Medulla oblongata (tissue), 1 donor: ENCODE measurements at regions not wholly inside any gene's neighbourhood (a gene's known extent, or its start where the extent isn't known, plus 50 kb on each side); places are given as distances from the start of the nearest gene placed in this dataset.
A peak's percentile ranks its signal among the peaks of the same experiment; 100 is the strongest.
"Not testable (repeated sequence)": the region's sequence is repeated elsewhere in the genome, so short reads cannot be mapped to it uniquely, and the experiment has no call there.

ENCODE experiments used
- DNase-seq: peaks from one replicate; pipeline ENCODE4 v3.0.0-alpha.2; 2015; ENCODE audit errors: extremely low spot score

DNA sequence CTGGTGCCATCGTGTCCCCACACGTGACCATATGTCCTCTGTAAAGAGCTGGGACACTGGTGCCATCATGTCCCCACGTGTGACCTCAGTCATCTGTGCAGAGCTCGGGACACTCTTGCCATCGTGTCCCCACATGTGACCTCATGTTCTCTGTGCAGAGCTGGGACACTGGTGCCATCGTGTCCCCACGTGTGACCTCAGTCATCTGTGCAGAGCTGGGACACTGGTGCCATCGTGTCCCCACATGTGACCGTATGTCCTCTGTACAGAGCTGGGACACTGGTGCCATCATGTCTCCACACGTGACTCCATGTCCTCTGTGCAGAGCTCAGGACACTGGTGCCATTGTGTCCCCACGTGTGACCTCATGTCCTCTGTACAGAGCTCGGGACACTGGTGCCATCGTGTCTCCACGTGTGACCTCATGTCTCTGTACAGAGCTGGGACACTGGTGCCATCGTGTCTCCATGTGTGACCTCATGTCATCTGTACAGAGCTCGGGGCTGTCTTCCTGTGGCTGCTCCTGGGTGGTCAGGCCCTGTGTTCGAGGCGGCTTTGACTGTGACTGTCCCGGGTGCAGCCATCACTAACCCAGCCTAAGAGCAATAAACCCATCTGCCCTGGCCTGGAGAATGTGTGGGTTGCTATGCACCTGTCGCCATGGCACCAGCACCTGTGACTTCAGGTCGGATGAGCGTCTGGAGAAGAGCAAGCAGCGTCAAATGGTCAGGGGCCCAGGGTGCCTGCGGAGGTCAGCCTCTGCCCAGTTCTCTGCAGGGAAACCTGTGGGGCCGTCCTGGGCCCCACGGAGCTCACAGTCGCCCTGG is 334.4 kb downstream of the ADGRD1 start:
- no peak for DNase-seq

DNA sequence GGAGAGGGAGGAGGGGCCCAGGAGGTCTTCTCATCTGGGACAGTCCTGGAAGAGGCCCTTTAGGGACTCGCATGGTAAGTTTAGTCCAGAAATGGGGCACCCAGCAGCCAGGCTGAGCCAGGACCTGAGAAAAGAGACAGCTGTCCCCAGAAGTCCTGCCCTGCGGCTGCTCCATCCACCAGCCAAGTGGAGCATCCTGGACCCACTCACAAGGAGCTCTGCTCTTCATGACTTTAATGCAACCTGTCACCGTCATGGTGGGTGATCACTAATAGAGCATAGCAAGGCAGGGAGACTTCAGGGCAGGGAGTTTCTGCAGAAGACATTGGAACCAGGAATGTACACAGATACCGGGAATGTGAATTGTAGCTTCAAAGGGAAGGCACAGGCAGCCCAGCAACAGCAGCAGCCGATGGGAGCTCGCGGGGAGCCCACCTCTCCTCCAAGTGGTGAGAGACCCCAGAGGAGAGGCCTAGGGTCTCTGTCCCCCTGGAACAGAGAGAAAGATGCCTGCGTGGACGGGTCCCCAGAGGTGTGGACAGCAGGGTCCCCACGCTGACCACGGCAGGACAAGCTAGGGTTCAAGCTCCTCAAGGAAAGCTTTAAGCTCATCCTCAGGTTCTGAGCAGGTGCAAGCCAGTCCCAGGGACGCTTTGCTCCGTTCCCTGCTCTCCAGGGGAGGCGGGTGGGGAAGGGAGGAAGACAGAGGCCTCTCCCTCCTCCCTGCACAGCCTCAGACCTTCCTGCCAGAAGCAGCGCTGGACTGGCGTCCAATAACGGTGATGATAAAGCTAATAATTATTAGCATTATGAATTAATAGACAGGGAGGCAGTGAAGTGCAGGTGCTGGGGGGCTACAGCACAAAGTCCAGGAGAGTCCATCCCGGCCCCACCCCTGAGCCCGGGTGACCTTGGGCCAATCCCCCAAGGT is 335.3 kb downstream of the ADGRD1 start:
- DNase-seq = not testable (repeated sequence)

DNA sequence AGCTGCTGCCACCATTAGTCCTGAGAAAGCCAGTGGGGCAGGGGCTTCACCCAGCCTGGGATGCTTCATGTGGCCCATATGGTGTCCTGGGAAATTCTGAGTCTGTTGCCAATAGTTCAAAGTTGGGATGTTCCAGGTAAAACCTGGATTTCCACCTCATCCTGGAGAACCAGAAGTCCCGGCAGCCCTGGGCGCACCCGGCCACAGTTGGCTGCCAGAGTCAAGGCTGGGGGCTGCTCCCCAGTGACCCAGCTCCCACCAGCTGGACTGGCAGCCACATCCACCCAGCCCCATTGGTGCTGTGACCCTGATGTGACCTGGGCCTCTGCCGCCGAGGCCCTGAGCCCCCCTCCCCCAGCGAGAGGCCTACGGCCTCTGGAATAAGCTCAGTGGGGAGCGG is 336.1 kb downstream of the ADGRD1 start:
- not testable (repeated sequence) for DNase-seq

DNA sequence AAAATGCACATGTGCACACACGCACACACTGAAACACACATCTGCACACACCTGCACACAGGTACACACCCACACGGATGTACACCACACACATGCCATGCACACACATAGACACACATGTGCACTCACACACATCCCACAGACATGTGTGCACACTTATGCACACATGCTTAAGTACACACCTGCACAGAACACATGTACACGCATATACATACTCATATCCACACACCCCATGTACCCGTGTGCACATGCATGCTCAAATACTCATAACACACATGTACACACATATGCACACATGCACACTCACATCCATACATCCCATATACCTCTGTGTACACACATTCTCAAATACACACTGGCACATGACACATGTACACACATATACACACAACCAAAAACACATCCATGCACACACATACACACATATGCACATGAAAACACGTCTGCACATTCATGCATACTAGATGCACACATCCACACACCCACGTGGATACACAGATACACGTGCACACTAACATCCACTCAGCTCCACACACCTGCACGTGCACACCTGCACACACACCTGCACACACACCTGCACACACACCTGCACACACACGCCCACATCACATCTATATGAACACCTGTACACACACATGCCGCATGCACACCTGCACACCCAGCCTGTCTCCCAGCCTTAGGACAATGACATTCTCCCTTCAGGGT is 336.7 kb downstream of the ADGRD1 start:
- no peak for DNase-seq

DNA sequence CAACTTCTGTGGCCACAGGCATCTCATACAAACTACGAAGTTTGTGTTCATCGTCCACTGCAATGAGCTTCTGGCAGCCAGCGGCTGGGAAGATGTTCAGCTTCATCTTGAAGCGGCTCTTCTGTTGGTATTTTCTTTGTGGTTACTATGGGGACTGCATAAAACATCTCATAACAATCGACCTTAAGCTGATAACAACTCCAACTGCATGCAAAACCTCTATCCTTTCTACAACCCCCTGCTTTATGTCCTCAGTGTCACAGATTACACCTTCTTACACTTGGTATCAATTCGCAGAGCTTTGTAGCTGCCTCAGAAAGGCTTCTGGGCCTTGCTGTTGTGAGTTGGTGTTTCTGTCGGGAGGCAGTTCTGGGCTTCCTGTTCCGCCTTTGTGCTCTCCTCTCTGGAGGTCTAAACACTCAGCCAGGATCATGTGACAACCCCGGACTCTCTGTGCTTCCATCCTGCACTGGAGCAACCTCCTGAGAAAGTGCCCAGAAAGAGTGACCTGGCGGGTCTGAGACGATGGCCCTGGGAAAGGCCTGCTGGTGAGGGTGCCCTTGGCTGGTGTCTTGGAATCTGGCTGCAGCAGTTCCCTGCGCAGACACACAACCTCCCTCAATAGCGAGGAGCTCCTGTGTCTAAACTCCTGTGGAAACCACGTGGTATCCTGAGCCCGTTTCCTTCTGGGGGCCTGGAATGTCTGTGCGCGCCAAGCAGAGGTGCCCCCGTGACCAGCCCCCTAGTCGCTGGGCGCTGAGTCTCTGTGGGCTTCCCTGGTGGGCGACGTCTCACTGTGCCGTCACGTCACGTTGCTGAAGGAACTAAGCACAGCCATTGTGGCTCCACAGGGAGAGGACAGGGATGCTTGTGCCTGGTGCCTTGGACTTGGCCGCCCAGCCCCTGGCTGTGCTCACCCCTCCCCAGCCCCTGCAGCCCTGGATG is 339.6 kb downstream of the ADGRD1 start:
- peak; percentile 21 for DNase-seq

DNA sequence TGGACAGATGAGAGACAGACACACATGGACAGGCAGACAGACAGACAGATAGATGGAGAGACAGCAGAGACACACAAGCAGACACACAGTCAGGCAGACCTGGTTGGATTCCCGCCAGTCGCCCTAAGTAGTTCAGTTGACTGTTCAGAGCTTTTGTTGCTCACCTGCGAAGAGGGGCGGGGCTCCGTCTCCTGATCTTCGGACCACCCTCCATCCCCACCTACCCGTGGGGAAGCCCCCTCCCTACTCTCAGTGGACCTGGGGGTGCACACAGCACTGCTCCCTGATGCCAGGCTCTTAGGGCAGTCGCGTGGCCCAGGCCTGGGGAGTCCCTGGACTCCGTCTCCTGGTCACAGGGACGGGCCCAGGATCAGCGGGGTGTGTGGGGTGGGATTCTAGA is 341.0 kb downstream of the ADGRD1 start:
- DNase-seq = not testable (repeated sequence)

DNA sequence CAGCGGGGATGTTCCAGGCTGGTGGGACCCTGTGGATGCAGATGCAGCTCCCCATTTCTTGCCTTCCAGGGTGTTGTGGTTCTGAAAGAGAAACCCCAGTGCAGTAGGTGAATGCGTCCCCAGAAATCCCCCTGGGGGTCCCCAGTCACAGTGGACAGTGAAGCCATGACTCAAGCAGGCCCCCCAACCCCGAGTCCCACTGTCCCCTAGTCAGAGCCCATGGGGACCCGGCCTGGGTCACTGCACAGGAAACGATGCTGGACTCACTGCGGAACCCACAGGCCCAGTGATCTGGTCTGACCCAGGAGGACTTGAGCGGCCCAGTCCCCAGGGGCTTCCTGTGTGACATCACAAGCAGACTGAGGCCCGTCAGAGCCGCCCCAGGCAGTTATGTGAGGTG is 341.4 kb downstream of the ADGRD1 start:
- DNase-seq = not testable (repeated sequence)

DNA sequence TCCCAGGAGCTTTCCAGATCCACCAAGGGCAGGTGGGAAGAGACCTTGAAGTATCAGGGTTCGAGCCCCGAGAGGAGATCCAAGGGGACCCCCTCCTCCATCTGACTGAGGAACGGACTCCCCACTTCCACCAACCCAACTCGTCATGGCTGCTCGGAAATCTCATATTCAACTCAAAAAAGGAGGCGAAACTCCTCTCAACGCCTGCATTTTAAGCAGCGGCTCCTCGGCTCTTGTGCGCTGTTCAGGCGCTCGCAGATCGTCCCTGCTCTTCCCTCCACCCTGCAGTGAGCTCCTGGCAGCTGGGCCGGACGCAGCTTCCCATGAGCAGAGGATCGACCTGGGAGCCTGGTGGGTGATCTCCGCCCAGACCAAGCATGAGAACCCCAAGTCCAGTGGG is 341.9 kb downstream of the ADGRD1 start:
- not testable (repeated sequence) for DNase-seq

DNA sequence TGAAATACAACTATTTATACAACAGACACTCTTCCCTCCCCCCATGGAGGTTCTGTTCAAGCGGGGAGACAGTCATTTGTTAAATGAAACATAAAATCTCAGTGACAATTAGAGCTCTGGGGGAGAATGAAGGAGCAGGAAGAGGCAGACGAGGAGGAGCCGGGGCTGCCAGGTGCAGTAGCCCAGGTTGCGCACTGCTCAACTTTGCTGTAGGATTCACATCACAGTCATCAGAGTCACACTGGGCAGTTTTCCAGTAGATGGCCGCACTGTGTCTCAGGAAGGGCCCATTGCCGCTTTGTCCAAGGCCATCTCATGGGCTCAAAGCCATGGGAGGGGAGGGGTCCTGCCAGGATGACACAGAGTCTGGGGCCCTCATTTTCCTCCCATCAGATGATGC is 342.4 kb downstream of the ADGRD1 start:
- not testable (repeated sequence) for DNase-seq

DNA sequence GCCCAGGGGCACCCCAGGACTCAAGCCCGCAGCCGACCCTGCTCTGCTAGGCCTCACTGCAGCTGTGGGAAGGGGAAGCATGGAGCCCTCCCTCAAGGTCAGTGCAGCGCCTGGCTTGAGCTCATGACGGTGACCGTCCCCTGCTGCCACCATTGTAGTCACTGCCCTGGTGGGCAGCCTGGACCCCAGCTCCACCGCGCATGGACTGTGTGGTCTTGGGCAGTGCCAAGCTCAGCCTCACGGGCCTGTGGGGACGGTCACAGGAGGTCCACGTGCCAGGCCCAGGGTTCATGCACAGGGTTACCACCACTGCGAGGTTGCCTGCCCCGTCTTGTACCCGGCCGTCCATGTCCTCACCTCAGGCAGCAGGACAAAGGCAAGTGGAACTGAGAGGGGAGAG is 342.9 kb downstream of the ADGRD1 start:
- not testable (repeated sequence) for DNase-seq

DNA sequence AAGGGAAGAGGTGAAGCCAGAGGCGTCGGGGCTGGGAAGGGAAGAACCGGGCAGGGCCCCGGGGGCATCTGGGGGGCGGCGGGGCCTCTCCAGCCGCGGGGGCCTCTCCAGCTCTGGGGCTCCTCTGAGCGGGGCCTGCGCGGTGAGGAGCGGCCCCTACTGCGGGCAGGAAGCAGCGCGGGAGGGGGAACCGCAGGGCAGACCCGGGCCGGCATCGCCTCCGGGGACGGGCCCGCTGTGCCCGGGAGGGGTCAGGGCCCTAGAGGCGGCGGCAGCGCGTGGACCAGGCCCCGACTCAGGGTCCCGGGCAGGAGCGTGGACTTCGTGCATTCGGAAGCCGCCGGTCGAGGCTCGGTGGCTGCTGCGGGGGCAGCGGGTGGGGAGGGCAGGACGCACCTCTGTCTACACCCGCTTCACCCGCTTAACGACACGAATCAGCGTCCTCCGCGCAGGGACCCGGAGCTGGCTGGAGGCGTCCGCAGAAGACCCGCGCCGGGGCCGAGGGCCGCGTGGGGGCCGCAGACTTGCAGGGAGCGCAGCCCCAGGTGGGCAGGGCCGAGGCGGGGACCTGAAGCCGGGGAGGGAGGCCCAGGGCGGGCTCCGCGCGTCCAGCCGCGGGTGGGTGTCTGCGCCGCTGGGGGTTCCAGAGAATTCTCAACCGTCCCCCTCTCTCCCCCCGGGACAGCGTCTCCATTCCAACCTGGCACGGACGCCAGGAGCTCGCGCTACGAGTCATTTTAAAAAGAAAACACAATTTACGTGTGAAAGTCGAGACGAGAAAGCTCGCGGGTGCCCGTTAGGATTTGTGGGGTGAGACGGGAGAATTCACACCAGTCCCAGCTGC is 345.0 kb downstream of the ADGRD1 start:
- not testable (repeated sequence) for DNase-seq

DNA sequence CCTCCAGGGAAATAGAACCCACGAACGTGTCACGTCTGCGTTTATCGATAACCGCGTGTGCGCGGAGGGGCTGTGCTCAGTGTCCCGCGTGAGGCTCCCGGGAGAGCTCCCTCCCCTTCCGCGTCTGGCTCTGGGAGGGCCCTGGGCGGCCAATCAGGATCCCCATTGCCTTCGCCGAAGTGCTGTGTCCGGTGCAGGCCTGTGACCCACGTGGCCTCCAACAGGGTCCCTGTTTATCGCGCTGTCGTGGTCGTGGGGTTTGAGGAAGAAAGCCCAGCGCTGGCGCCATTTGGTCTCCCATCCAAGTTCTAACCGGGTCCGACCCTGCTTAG is 345.6 kb downstream of the ADGRD1 start:
- DNase-seq = not testable (repeated sequence)

DNA sequence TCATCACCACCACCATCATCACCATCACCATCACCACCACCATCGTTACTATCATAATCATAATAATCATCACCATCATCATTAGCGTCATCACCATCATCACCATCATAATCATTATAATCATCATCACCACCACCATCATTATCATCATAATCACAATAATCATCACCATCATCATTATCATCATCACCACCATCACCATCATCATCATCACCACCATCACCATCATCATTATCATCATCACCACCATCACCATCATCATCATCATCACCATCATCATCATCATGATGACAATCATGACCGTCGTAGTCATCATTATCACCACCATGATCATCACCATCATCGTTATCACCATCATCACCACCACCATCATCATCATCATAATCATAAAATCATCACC is 349.9 kb downstream of the ADGRD1 start:
- not testable (repeated sequence) for DNase-seq

DNA sequence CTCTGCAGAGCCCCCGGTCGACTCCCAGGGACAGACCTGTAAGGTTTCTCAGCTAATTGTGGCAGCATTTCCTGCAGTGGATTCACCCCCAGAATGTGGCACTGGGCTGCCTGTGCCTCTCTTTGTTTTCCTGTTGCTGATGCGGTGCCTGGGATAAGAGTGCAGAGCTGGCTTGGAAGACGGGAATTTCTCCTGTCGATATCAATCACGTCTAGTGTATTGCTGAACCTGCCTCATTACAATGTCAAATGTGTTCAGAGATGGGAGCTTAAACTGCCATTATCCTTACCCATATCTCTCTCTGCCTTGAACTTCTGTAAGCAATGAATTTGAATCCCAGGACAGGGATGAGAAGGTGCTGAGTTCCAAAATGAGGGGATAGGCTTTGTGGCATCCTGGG is 350.9 kb downstream of the ADGRD1 start:
- not testable (repeated sequence) for DNase-seq

DNA sequence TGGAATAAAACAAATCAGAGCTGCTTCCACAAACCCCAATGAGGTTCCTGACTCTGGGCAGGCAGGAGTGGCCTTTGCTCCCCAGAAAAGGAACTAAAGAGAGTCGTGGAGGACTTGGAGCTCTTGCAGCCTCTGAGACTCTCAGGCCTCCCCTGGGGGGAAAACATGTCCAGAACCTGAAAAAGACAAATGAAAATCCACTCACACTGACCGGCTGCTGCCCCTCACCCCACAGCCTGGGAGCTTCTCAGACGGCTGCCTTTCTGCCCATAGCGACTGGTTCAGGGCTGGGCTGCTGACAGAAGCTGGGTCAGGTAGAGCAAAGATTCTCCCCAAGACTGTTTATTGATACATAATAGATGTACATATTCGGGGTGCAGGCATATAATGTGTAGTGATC is 356.0 kb downstream of the ADGRD1 start:
- DNase-seq = no peak

DNA sequence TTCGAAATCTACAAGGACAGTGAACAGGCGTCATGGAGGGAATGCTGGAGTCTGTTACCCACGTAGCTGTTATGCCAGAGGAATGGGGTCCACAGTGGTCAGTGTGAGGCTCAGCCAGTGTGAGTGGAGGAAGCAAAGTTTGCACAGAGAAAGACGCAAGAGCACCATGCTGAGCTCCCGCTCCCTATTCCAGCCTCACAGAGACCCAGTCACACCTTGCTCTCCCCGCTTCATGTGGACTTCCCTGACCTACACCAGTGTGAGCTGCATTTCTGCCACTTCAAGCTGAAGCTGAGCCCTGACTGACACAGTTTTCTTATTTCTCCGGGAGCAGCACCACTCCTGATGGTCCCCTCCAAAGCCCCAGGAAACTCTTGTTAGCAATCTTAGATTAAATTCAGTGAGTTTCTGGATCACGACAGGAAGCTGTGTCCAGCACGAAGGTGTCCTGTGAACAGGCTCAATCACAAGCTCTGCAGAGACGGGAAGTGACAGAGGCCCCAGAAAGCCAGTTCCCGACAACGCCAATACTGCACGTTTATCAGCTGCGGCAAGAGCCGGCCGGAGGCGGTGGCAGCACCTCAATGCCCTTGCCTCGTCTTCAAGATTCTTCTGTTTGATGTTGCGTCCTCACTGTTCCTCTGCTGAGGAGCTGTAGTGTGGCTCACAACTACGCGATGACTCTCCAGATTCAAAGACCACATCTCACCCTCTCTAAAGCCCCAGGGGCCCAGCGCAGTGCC is 356.7 kb downstream of the ADGRD1 start:
- DNase-seq = not testable (repeated sequence)

DNA sequence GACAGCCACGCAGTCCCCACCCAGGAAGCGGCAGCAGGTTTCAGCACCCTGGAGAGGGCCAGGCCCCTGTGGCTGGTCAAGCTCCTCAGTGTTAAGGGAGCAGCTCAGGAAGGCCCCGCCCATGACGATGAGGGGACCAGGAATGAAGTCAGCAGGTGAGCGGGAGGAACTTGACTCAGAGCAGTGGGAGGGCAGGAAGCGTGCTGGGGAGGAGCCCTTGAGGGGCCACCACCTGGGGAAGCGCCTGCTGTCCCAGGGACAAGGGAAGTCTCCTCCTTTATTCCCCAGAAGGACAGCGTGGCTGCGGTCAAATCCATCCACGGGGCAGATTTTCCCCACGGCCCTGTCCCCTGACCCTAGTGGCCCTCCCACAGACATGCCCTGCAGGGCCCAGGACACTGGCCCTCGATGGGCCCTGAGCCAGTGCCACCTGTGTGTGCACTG is 357.6 kb downstream of the ADGRD1 start:
- not testable (repeated sequence) for DNase-seq

DNA sequence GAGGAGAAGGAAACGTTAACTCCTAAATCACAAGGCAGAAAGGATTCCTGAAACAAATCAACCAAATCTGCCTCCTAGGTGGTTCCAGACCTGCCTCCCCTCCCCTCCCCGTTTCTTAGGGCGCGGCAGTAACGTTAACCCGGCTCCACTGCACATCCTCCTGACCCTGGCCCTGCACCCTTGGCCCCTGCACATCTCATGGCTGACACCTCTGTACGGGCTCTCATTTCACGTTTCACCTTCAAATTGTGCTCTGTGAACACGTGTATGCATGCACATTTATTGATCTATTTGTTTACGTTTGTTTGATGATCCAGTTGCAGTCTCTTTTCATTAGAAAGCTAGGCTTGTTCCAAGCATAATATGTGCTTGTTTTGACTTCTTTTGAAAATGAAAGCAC is 358.1 kb downstream of the ADGRD1 start:
- DNase-seq = no peak

DNA sequence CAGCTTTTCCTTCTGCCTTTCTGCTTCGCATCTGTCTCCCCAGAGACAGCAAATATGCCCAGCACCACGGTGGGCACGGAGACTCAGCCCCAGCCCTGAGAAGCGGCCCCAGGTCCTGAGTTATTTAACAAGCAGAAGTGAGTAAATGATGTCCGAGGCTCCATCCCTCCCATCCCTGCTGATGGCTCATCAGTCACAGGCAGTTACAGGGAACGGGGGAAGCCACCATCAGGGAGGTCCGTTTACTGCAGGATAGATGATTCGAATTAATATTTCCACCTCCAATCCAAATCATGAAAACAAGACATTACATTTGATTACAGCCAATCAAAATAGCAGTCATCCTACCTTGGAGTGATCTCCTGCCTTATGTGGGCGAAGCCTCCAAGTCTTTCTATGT is 358.7 kb downstream of the ADGRD1 start:
- DNase-seq = not testable (repeated sequence)
